IPS-18a (cell line): ENCODE measurements at regions not wholly inside any gene's neighbourhood (a gene's known extent, or its start where the extent isn't known, plus 50 kb on each side); places are given as distances from the start of the nearest gene placed in this dataset.

Experiments
- H3K27ac ChIP-seq: one replicate; pipeline ENCODE4 v1.5.1; 2013; ENCODE audit warnings: low read length
- H3K27me3 ChIP-seq: one replicate; pipeline ENCODE4 v1.6.1; 2013; ENCODE audit warnings: mild to moderate bottlenecking, low read length; ENCODE audit not compliant: control insufficient read depth, insufficient read depth
- H3K36me3 ChIP-seq: one replicate; pipeline ENCODE4 v1.6.1; 2013; ENCODE audit warnings: low read depth, low read length; ENCODE audit not compliant: control insufficient read depth
- H3K4me1 ChIP-seq: one replicate; pipeline ENCODE4 v1.6.1; 2013; ENCODE audit warnings: low read depth, low read length; ENCODE audit not compliant: control insufficient read depth
- H3K4me3 ChIP-seq: one replicate; pipeline ENCODE4 v1.5.1; 2013; ENCODE audit warnings: low read length
- H3K9ac ChIP-seq: one replicate; pipeline ENCODE4 v1.6.1; 2013; ENCODE audit warnings: mild to moderate bottlenecking, low read length, moderate library complexity
- H3K9me3 ChIP-seq: one replicate; pipeline ENCODE4 v1.6.1; 2013; ENCODE audit warnings: low read depth, low read length; ENCODE audit not compliant: control insufficient read depth

GRCh38 chr7:83306502-83306901, 143.8 kb upstream of the PCLO start:
- no peaks in the 10 kb centered on the region for H3K4me1 ChIP-seq
- no peaks in the 10 kb centered on the region for H3K27me3 ChIP-seq
- no peak overlapping the region for H3K4me3 ChIP-seq
- no peak overlapping the region for H3K9ac ChIP-seq
- no peaks in the 10 kb centered on the region for H3K36me3 ChIP-seq
- no peaks in the 10 kb centered on the region for H3K9me3 ChIP-seq
- no peak overlapping the region for H3K27ac ChIP-seq

- H3K9me3 ChIP-seq: no peaks in the 10 kb centered on the region
- no peak overlapping the region for H3K27ac ChIP-seq
- H3K4me3 ChIP-seq: no peak overlapping the region
- H3K9ac ChIP-seq: no peak overlapping the region
- H3K4me1 ChIP-seq: no peaks in the 10 kb centered on the region
- no peaks in the 10 kb centered on the region for H3K36me3 ChIP-seq
- no peaks in the 10 kb centered on the region for H3K27me3 ChIP-seq
These were observed 142.3 kb upstream of the PCLO start for GRCh38 chr7:83305027-83305426.

- no peak overlapping the region for H3K4me3 ChIP-seq
- no peaks in the 10 kb centered on the region for H3K4me1 ChIP-seq
- no peaks in the 10 kb centered on the region for H3K27me3 ChIP-seq
- no peak overlapping the region for H3K9ac ChIP-seq
- H3K27ac ChIP-seq: no peak overlapping the region
- no peaks in the 10 kb centered on the region for H3K9me3 ChIP-seq
- H3K36me3 ChIP-seq: no peaks in the 10 kb centered on the region
These were observed 138.7 kb upstream of the PCLO start for GRCh38 chr7:83301416-83301815.

GRCh38 chr7:83290211-83290610, 127.5 kb upstream of the PCLO start:
- H3K4me1 ChIP-seq: no peaks in the 10 kb centered on the region
- no peaks in the 10 kb centered on the region for H3K27me3 ChIP-seq
- H3K36me3 ChIP-seq: no peaks in the 10 kb centered on the region
- H3K9ac ChIP-seq: no peak overlapping the region
- no peak overlapping the region for H3K27ac ChIP-seq
- no peaks in the 10 kb centered on the region for H3K9me3 ChIP-seq
- no peak overlapping the region for H3K4me3 ChIP-seq

- no peaks in the 10 kb centered on the region for H3K4me1 ChIP-seq
- H3K36me3 ChIP-seq: no peaks in the 10 kb centered on the region
- H3K27me3 ChIP-seq: no peaks in the 10 kb centered on the region
- no peak overlapping the region for H3K9ac ChIP-seq
- H3K9me3 ChIP-seq: no peaks in the 10 kb centered on the region
- H3K4me3 ChIP-seq: no peak overlapping the region
- no peak overlapping the region for H3K27ac ChIP-seq
These were observed 126.8 kb upstream of the PCLO start for GRCh38 chr7:83289419-83289993.

GRCh38 chr7:83280671-83281070, 118.0 kb upstream of the PCLO start:
- H3K9ac ChIP-seq: no peak overlapping the region
- H3K36me3 ChIP-seq: no peaks in the 10 kb centered on the region

GRCh38 chr7:83276250-83276649, 113.6 kb upstream of the PCLO start:
- Histone ChIP-seq H3K4me1 (no peaks in the 10 kb centered on the region), H3K4me3 (no peak overlapping the region), H3K36me3 (no peaks in the 10 kb centered on the region), H3K27me3 (no peaks in the 10 kb centered on the region), H3K27ac (no peak overlapping the region), H3K9ac (no peak overlapping the region), H3K9me3 (no peaks in the 10 kb centered on the region)

More at GRCh38 chr7:83280671-83281070, 118.0 kb upstream of the PCLO start:
- Histone ChIP-seq H3K27me3 (no peaks in the 10 kb centered on the region), H3K27ac (no peak overlapping the region), H3K4me3 (no peak overlapping the region), H3K4me1 (no peaks in the 10 kb centered on the region), H3K9me3 (no peaks in the 10 kb centered on the region)

- Histone ChIP-seq H3K27ac (no peak overlapping the region), H3K36me3 (no peaks in the 10 kb centered on the region), H3K4me3 (no peak overlapping the region), H3K27me3 (no peaks in the 10 kb centered on the region), H3K4me1 (no peaks in the 10 kb centered on the region), H3K9ac (no peak overlapping the region), H3K9me3 (no peaks in the 10 kb centered on the region)
These were observed 111.0 kb upstream of the PCLO start for GRCh38 chr7:83273699-83274098.

GRCh38 chr7:83271212-83272099, 108.8 kb upstream of the PCLO start:
- Histone ChIP-seq H3K4me1 (no peaks in the 10 kb centered on the region), H3K9me3 (no peaks in the 10 kb centered on the region), H3K9ac (no peak overlapping the region), H3K27ac (no peak overlapping the region), H3K4me3 (no peak overlapping the region), H3K36me3 (no peaks in the 10 kb centered on the region), H3K27me3 (no peaks in the 10 kb centered on the region)

- Histone ChIP-seq H3K36me3 (no peaks in the 10 kb centered on the region), H3K27me3 (no peaks in the 10 kb centered on the region), H3K9ac (no peak overlapping the region), H3K27ac (no peak overlapping the region), H3K4me1 (no peaks in the 10 kb centered on the region), H3K9me3 (no peaks in the 10 kb centered on the region), H3K4me3 (no peak overlapping the region)
These were observed 107.7 kb upstream of the PCLO start for GRCh38 chr7:83270407-83270806.

- H3K9me3 ChIP-seq: no peaks in the 10 kb centered on the region
- no peaks in the 10 kb centered on the region for H3K27me3 ChIP-seq
- no peak overlapping the region for H3K9ac ChIP-seq
- H3K27ac ChIP-seq: no peak overlapping the region
- no peaks in the 10 kb centered on the region for H3K4me1 ChIP-seq
- H3K36me3 ChIP-seq: no peaks in the 10 kb centered on the region
- no peak overlapping the region for H3K4me3 ChIP-seq
These were observed 104.5 kb upstream of the PCLO start for GRCh38 chr7:83267141-83267631.
